ENCODE measurements at regions not wholly inside any gene's neighbourhood (a gene's known extent, or its start where the extent isn't known, plus 50 kb on each side); places are given as distances from the start of the nearest gene placed in this dataset.

- TF ChIP-seq CTCF (IDR thresholded peaks at IDR 0.05; ENCODE audit: control extremely low read depth, extremely low read depth, low read depth, missing control alignments): no peak
- no peak for DNase-seq (ENCODE audit: extremely low spot score)
- ChIA-PET CTCF (no interaction called here), POLR2A (no interaction called here)
Measured at GRCh38 chr1:218584418-218585155, 239.5 kb downstream of the TGFB2 start.

GRCh38 chr1:218585511-218586184, 240.5 kb downstream of the TGFB2 start:
- DNase-seq (ENCODE audit: extremely low spot score): no peak
- POLR2A ChIA-PET: no interaction called here
- no peak for TF ChIP-seq CTCF (IDR thresholded peaks at IDR 0.05; ENCODE audit: control extremely low read depth, extremely low read depth, low read depth, missing control alignments)
- CTCF ChIA-PET: no interaction called here

GRCh38 chr1:218587900-218588299, 242.8 kb downstream of the TGFB2 start:
- TF ChIP-seq CTCF (IDR thresholded peaks at IDR 0.05; ENCODE audit: control extremely low read depth, extremely low read depth, low read depth, missing control alignments): no peak
- ChIA-PET POLR2A (no interaction called here), CTCF (interaction anchor here (0.9 to 1.3 kb wide), 2 partner anchors 11 to 47 kb away, joined by 3 to 4 read pairs; no protein-coding TSS in a partner anchor)
- DNase-seq (ENCODE audit: extremely low spot score): no peak

- ChIA-PET CTCF (interaction anchor here (0.8 to 1.3 kb wide), 4 partner anchors 12 to 46 kb away, joined by 3 to 5 read pairs (median 4); no protein-coding TSS in a partner anchor), POLR2A (interaction anchor here (0.6 kb wide), 1 partner anchor 1007 kb away, joined by 3 read pairs; no protein-coding TSS in a partner anchor)
- no peak for TF ChIP-seq CTCF (IDR thresholded peaks at IDR 0.05; ENCODE audit: control extremely low read depth, extremely low read depth, low read depth, missing control alignments)
- no peak for DNase-seq (ENCODE audit: extremely low spot score)
Measured at GRCh38 chr1:218588540-218589172, 243.5 kb downstream of the TGFB2 start.

- ChIA-PET POLR2A (interaction anchor here (0.6 kb wide), 1 partner anchor 1006 kb away, joined by 3 read pairs; no protein-coding TSS in a partner anchor), CTCF (interaction anchor here (1.3 to 1.5 kb wide), 2 partner anchors 26 to 41 kb away, joined by 3 to 5 read pairs; no protein-coding TSS in a partner anchor)
- no peak for TF ChIP-seq CTCF (IDR thresholded peaks at IDR 0.05; ENCODE audit: control extremely low read depth, extremely low read depth, low read depth, missing control alignments)
- DNase-seq (ENCODE audit: extremely low spot score): no peak
Measured at GRCh38 chr1:218589487-218589886, 244.4 kb downstream of the TGFB2 start.

- CTCF ChIA-PET: no interaction called here
- POLR2A ChIA-PET: no interaction called here
- DNase-seq (ENCODE audit: extremely low spot score): no peak
- no peak for TF ChIP-seq CTCF (IDR thresholded peaks at IDR 0.05; ENCODE audit: control extremely low read depth, extremely low read depth, low read depth, missing control alignments)
Measured at GRCh38 chr1:218591966-218592365, 246.8 kb downstream of the TGFB2 start.

All from GM10248 (cell line).